GM10248 (cell line): ENCODE measurements at regions not wholly inside any gene's neighbourhood (a gene's known extent, or its start where the extent isn't known, plus 50 kb on each side); places are given as distances from the start of the nearest gene placed in this dataset.

Experiments
- CTCF ChIA-PET: fragments of 300-600 bp; sonication (Branson Sonifier 250); formaldehyde crosslinking; extraction: SDS; loops from one replicate; lab custom pipeline; 2021; ENCODE audit warnings: antibody characterized with exemption; lab: Yijun Ruan, JAX
- POLR2A ChIA-PET: fragments of 350-650 bp; sonication (Branson Sonifier 250); formaldehyde crosslinking; extraction: SDS; loops from one replicate; lab custom pipeline; 2020; ENCODE audit warnings: antibody characterized with exemption; lab: Yijun Ruan, JAX
- DNase-seq: peaks from one replicate; pipeline ENCODE4 v3.0.0; 2012; ENCODE audit errors: extremely low spot score
- TF ChIP-seq, protein P1 (sequence below): IDR thresholded peaks from 2 replicates; pipeline ENCODE4 v1.5.1; 2012; ENCODE audit warnings: mild to moderate bottlenecking, low read depth; ENCODE audit errors: extremely low read depth, missing control alignments, control extremely low read depth

GRCh38 chr15:47965297-47965696 is 155.5 kb upstream of the SLC24A5 start:
- TF ChIP-seq, protein P1, sequence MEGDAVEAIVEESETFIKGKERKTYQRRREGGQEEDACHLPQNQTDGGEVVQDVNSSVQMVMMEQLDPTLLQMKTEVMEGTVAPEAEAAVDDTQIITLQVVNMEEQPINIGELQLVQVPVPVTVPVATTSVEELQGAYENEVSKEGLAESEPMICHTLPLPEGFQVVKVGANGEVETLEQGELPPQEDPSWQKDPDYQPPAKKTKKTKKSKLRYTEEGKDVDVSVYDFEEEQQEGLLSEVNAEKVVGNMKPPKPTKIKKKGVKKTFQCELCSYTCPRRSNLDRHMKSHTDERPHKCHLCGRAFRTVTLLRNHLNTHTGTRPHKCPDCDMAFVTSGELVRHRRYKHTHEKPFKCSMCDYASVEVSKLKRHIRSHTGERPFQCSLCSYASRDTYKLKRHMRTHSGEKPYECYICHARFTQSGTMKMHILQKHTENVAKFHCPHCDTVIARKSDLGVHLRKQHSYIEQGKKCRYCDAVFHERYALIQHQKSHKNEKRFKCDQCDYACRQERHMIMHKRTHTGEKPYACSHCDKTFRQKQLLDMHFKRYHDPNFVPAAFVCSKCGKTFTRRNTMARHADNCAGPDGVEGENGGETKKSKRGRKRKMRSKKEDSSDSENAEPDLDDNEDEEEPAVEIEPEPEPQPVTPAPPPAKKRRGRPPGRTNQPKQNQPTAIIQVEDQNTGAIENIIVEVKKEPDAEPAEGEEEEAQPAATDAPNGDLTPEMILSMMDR, result no peak
- ChIA-PET POLR2A (no interaction called here), CTCF (interaction anchor here (1.4 to 2.3 kb wide), 2 partner anchors 10 to 253 kb away, joined by 3 to 11 read pairs; no protein-coding TSS in a partner anchor)
- no peak for DNase-seq

DNA sequence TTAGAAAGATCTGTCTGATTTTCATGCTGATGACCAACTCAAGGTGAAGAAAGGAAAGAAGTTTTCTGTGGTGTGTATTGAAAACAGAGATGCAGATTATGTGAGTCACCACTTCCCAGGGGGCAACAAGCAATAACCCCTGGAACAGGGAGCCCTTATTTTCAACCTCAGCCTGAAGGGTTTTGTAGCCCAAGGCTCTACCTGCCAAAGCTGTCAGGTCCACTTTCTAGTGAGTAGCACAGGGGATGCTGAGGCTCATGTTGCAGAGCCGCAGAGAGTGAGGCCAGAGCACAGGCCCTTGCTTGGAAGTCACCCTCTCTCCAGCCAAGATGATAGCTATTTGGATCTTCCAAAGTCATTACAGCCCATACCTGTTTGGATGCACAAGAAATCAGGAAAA is 152.2 kb upstream of the SLC24A5 start:
- DNase-seq, result no peak
- TF ChIP-seq, protein P1, result no peak
- POLR2A ChIA-PET, result no interaction called here
- CTCF ChIA-PET, result interaction anchor here (0.7 kb wide), 1 partner anchor 20 kb away, joined by 3 read pairs; no protein-coding TSS in a partner anchor

GRCh38 chr15:47971637-47972036 is 149.2 kb upstream of the SLC24A5 start:
- ChIA-PET POLR2A (no interaction called here), CTCF (no interaction called here)
- TF ChIP-seq, protein P1, result no peak
- no peak for DNase-seq

GRCh38 chr15:47972738-47973137 is 148.1 kb upstream of the SLC24A5 start:
- CTCF ChIA-PET, result interaction anchor here (1.0 to 1.6 kb wide), 2 partner anchors 21 to 261 kb away, joined by 3 read pairs; no protein-coding TSS in a partner anchor
- TF ChIP-seq, protein P1, result no peak
- POLR2A ChIA-PET, result no interaction called here
- DNase-seq, result no peak

GRCh38 chr15:47974724-47975123 is 146.1 kb upstream of the SLC24A5 start:
- DNase-seq, result no peak
- POLR2A ChIA-PET, result no interaction called here
- CTCF ChIA-PET, result interaction anchor here (0.7 to 3.5 kb wide), 10 partner anchors 10 to 779 kb away, joined by 3 to 29 read pairs (median 4); no protein-coding TSS in a partner anchor
- TF ChIP-seq, protein P1, result no peak

GRCh38 chr15:47975427-47975826 is 145.4 kb upstream of the SLC24A5 start:
- no peak for DNase-seq
- CTCF ChIA-PET, result interaction anchor here (1.1 to 3.5 kb wide), 13 partner anchors 10 to 780 kb away, joined by 3 to 29 read pairs (median 4); no protein-coding TSS in a partner anchor
- TF ChIP-seq, protein P1, result no peak
- POLR2A ChIA-PET, result no interaction called here
